ENCODE measurements at regions not wholly inside any gene's neighbourhood (a gene's known extent, or its start where the extent isn't known, plus 50 kb on each side); places are given as distances from the start of the nearest gene placed in this dataset.

DNA sequence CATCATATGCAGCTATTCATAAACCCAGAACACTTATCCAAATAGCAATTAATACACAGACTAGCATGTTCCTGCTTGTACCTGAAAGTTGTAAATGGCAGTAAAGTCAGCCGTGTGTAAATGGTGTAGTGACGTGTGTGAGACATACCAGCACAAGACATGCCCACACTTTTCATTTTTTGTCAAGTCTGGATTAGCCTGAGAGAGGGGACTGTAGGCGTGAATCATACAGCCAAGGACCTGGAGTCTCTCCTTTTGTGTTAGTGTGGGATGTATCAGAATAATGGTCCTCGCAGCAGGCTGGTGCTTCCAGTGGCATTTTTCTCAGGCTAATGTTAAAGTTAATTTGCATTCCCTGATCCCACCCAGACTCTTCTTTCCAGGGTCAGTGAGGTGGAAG is 116.8 kb upstream of the BMAL1 start:
- Histone ChIP-seq H3K79me1 (ENCODE audit: low read depth, low read length) (no peaks in the 10 kb centered on the region), H3K18ac (ENCODE audit: extremely low read depth, low read length) (no peak overlapping the region), H4K8ac (ENCODE audit: extremely low read depth, insufficient read depth, low read length) (no peak overlapping the region), H3K9ac (replicated peaks in 1 of 4; ENCODE audit: extremely low read depth in 1 of 4, low read depth in 3 of 4, low read length in 3 of 4) (no peak overlapping the region), H3K4me1 (replicated peaks in 1 of 4; ENCODE audit: control insufficient read depth in 3 of 4, insufficient read depth in 4 of 4, low read length in 3 of 4) (peaks cover 0 to 8% (median 2%) of the 10 kb centered on the region in 4 experiments; a peak in 3 of 7 replicates), H2BK15ac (ENCODE audit: low read length) (no peak overlapping the region), H2AK5ac (ENCODE audit: low read depth, low read length) (no peak overlapping the region), H3K9me3 (ENCODE audit: insufficient read depth in 2 of 2, low read depth in 1 of 2, low read length in 1 of 2) (0 out of 4 replicates have a peak, but pooled peaks cover 0 to 2% of the 10 kb centered on the region in 2 experiments), H3K27me3 (replicated peaks in 1 of 4; ENCODE audit: control insufficient read depth in 3 of 4, extremely low read depth in 1 of 4, insufficient read depth in 3 of 4, low read length in 3 of 4) (no peaks in the 10 kb centered on the region), H3K79me2 (ENCODE audit: control insufficient read depth in 1 of 2, insufficient read depth in 2 of 2, low read length in 2 of 2) (no peaks in the 10 kb centered on the region), H3K56ac (replicated peaks; ENCODE audit: insufficient read length, low read depth, low read length) (no peak overlapping the region), H3K27ac (ENCODE audit: low read depth, low read length) (no peak overlapping the region), H3K36me3 (ENCODE audit: control insufficient read depth in 2 of 4, insufficient read depth in 4 of 4, low read length in 3 of 4) (no peaks in the 10 kb centered on the region), H2BK12ac (ENCODE audit: low read depth, low read length) (no peak overlapping the region), H3K4ac (replicated peaks; ENCODE audit: insufficient read length, low read depth, low read length) (no peak overlapping the region), H4K5ac (ENCODE audit: insufficient read length, low read depth, low read length) (no peak overlapping the region), H3K23ac (ENCODE audit: insufficient read length) (no peak overlapping the region), H2BK120ac (replicated peaks; ENCODE audit: low read depth, low read length) (no peak overlapping the region), H2BK20ac (ENCODE audit: low read length) (no peak overlapping the region; the same call in 1 of the 2 replicates), H4K20me1 (replicated peaks in 1 of 2; ENCODE audit: control insufficient read depth in 1 of 2, insufficient read depth in 2 of 2, low read length in 2 of 2) (no peaks in the 10 kb centered on the region), H4K91ac (replicated peaks; ENCODE audit: insufficient read length, low read length) (no peak overlapping the region), H2AFZ (ENCODE audit: low read length) (no peak overlapping the region), H3K23me2 (ENCODE audit: low read depth, low read length) (no peaks in the 10 kb centered on the region), H3K4me3 (ENCODE audit: extremely low read depth in 1 of 4, insufficient read depth in 2 of 4, low read depth in 3 of 4, low read length in 4 of 4) (no peak overlapping the region), H3K4me2 (ENCODE audit: insufficient read depth in 1 of 2, low read depth in 2 of 2, low read length in 2 of 2) (no peak overlapping the region), H3K14ac (ENCODE audit: insufficient read length) (no peak overlapping the region), H2BK5ac (ENCODE audit: low read depth, low read length) (no peak overlapping the region)
- FAIRE-seq (no peak), DNase-seq (ENCODE audit: low read depth in 1 of 2, low spot score in 2 of 2) (no peak)
- ChIA-PET POLR2A (ENCODE audit: partially characterized antibody) (interaction anchor here (1.3 kb wide), 1 partner anchor 154 kb away, joined by 3 read pairs; no protein-coding TSS in a partner anchor), CTCF (ENCODE audit: partially characterized antibody) (interaction anchor here (0.7 to 1.7 kb wide), 6 partner anchors 9 to 198 kb away, joined by 3 to 4 read pairs (median 3); no protein-coding TSS in a partner anchor)
- 82% methylated on average over 4 of the region's 4 CpGs; no CpG with 5 or more reads in 1 of the 2 experiments for WGBS, 2 experiments (ENCODE audit: extremely low coverage in 1 of 2, insufficient coverage in 1 of 2, insufficient read length in 1 of 2, insufficient replicate concordance in 2 of 2, low coverage in 1 of 2, low lambda C conversion rate in 2 of 2, missing lambda C conversion rate in 1 of 2)
- TF ChIP-seq ZNF274 (IDR thresholded peaks at IDR 0.05; ENCODE audit: borderline replicate concordance, extremely low read depth, low read length) (no peak), GTF2F1 (IDR thresholded peaks at IDR 0.05; ENCODE audit: borderline replicate concordance, low read depth, low read length) (no peak), PHF8 (conservative IDR thresholded peaks at IDR 0.05; ENCODE audit: low read depth, low read length) (no peak), POLR2AphosphoS5 (IDR thresholded peaks at IDR 0.05; ENCODE audit: low read depth, low read length) (no peak), SP2 (IDR thresholded peaks at IDR 0.05; ENCODE audit: low read length) (no peak), JUND (IDR thresholded peaks at IDR 0.05; ENCODE audit: low read length) (no peak), TAF7 (optimal IDR thresholded peaks at IDR 0.05; ENCODE audit: borderline replicate concordance, low read depth, low read length) (no peak), SP1 (IDR thresholded peaks at IDR 0.05; ENCODE audit: low read depth, low read length) (no peak), POLR2A (IDR thresholded peaks at IDR 0.05; ENCODE audit: control extremely low read depth in 1 of 2, low read depth in 2 of 2, low read length in 2 of 2) (no peak), BACH1 (IDR thresholded peaks at IDR 0.05; ENCODE audit: low read length) (no peak), USF2 (IDR thresholded peaks at IDR 0.05; ENCODE audit: low read length) (no peak), SIX5 (IDR thresholded peaks at IDR 0.05; ENCODE audit: low read depth, low read length) (no peak), SRF (IDR thresholded peaks at IDR 0.05; ENCODE audit: low read depth, low read length) (no peak)
- TF ChIP-seq, protein P1, sequence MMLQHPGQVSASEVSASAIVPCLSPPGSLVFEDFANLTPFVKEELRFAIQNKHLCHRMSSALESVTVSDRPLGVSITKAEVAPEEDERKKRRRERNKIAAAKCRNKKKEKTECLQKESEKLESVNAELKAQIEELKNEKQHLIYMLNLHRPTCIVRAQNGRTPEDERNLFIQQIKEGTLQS (IDR thresholded peaks at IDR 0.05; ENCODE audit: insufficient read depth, low read depth, low read length) = no peak
